Stomach (tissue), 4 donors: ENCODE measurements at regions not wholly inside any gene's neighbourhood (a gene's known extent, or its start where the extent isn't known, plus 50 kb on each side); places are given as distances from the start of the nearest gene placed in this dataset.

Experiments
- POLR2A ChIP-seq, 4 donors: fragments of 450-650 bp; IDR thresholded peaks; one replicate each; pipeline ENCODE4 v1.6.1; 2016; ENCODE audit warnings: antibody characterized with exemption in 4 of 4, control low read depth in 2 of 4, mild to moderate bottlenecking in 1 of 4, moderate library complexity in 1 of 4
- POLR2AphosphoS5 ChIP-seq, 3 donors: sonication (generic); formaldehyde crosslinking; IDR thresholded peaks; one replicate each; pipeline ENCODE4 v1.6.1; 2016; ENCODE audit warnings: antibody characterized with exemption in 3 of 3
- TF ChIP-seq, protein P1 (sequence below), 7 experiments: fragments of 450-650 bp in 4 of 7; fragments of 200-600 bp in 3 of 7; sonication (generic) in 3 of 7; IDR thresholded peaks; one replicate each; pipeline ENCODE4 v1.5.1; 2016 to 2019; ENCODE audit warnings: antibody characterized with exemption in 7 of 7, control low read depth in 2 of 7, mild to moderate bottlenecking in 1 of 7

DNA sequence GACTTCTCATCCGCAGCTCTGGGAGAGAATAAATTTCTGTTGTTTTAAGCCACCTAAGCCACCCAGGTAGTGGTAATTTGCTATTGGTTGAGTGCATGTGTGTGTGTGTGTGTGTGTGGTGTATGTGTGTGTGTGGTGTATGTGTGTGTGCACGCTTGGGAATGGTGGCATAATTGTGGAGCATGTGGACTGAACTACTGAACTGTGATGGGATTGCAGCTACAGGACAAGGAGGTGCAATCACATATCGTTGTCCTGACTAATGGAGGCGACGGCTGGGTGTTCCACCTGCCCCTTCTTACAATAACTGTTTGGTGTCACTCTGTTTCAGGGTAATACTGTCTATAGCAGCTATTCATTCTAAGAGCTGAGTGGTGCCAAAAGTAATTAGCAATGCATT, 448.7 kb upstream of the PFKP start:
- TF ChIP-seq, protein P1, sequence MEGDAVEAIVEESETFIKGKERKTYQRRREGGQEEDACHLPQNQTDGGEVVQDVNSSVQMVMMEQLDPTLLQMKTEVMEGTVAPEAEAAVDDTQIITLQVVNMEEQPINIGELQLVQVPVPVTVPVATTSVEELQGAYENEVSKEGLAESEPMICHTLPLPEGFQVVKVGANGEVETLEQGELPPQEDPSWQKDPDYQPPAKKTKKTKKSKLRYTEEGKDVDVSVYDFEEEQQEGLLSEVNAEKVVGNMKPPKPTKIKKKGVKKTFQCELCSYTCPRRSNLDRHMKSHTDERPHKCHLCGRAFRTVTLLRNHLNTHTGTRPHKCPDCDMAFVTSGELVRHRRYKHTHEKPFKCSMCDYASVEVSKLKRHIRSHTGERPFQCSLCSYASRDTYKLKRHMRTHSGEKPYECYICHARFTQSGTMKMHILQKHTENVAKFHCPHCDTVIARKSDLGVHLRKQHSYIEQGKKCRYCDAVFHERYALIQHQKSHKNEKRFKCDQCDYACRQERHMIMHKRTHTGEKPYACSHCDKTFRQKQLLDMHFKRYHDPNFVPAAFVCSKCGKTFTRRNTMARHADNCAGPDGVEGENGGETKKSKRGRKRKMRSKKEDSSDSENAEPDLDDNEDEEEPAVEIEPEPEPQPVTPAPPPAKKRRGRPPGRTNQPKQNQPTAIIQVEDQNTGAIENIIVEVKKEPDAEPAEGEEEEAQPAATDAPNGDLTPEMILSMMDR (IDR thresholded peaks at IDR 0.05): no peak
- TF ChIP-seq POLR2AphosphoS5 (IDR thresholded peaks at IDR 0.05) (no peak), POLR2A (IDR thresholded peaks at IDR 0.05) (no peak)
